Fibroblast of the aortic adventitia (primary cell): ENCODE measurements at regions not wholly inside any gene's neighbourhood (a gene's known extent, or its start where the extent isn't known, plus 50 kb on each side); places are given as distances from the start of the nearest gene placed in this dataset.

ENCODE experiments used
- DNase-seq: peaks from one replicate; pipeline ENCODE4 v3.0.0-alpha.2; 2010; ENCODE audit warnings: low read depth
- H3K4me3 ChIP-seq: 2 replicates; pipeline ENCODE4 v1.5.1; 2011; ENCODE audit warnings: low read depth, mild to moderate bottlenecking, control low read depth, low read length, moderate library complexity
- TF ChIP-seq, protein P1 (sequence below): IDR thresholded peaks from 2 replicates; pipeline ENCODE4 v1.5.1; 2011; ENCODE audit warnings: mild to moderate bottlenecking, low read length, control low read depth, inconsistent platforms; ENCODE audit not compliant: insufficient read depth

DNA sequence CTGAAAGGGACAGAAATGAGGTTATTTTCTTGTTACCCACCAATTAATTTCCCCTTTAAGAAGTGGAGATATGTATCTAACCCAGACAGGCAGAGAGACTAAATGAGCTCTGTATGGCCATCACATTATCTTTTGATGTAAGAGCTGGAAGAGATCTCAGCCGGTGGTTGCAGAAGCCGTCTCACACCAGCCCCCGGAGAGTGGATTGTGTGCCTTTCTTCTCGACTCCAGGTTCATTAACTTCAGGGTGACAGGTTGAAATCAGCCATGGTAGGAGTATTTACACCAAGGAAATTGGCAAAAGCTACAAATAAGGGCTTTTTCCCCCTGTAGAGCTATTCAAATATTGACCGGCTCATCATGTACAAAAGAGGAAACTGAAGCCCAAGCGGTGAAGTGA is 580.3 kb upstream of the CADM1 start:
- no peak overlapping the region for H3K4me3 ChIP-seq
- no peak for DNase-seq
- TF ChIP-seq, protein P1, sequence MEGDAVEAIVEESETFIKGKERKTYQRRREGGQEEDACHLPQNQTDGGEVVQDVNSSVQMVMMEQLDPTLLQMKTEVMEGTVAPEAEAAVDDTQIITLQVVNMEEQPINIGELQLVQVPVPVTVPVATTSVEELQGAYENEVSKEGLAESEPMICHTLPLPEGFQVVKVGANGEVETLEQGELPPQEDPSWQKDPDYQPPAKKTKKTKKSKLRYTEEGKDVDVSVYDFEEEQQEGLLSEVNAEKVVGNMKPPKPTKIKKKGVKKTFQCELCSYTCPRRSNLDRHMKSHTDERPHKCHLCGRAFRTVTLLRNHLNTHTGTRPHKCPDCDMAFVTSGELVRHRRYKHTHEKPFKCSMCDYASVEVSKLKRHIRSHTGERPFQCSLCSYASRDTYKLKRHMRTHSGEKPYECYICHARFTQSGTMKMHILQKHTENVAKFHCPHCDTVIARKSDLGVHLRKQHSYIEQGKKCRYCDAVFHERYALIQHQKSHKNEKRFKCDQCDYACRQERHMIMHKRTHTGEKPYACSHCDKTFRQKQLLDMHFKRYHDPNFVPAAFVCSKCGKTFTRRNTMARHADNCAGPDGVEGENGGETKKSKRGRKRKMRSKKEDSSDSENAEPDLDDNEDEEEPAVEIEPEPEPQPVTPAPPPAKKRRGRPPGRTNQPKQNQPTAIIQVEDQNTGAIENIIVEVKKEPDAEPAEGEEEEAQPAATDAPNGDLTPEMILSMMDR, result no peak

DNA sequence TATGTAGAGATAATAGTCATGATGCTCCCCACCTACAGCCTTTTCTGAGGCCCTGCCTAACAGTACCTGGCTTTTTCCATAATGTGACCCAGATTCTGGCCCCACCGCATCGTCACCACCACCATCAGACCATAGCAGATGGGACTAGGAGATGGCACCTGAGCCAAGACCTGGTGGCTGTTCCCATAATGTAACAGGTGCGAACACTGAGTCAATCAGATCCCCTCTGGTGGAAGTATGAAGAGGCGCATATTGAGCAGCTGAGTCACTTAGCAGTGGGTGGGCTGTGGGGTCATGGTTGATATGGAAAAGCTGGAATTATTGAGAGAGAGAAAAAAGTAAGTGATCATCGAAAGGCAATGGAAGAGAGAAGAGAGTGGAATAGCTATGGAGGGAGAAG is 578.0 kb upstream of the CADM1 start:
- no peak overlapping the region for H3K4me3 ChIP-seq
- TF ChIP-seq, protein P1, result no peak
- no peak for DNase-seq

DNA sequence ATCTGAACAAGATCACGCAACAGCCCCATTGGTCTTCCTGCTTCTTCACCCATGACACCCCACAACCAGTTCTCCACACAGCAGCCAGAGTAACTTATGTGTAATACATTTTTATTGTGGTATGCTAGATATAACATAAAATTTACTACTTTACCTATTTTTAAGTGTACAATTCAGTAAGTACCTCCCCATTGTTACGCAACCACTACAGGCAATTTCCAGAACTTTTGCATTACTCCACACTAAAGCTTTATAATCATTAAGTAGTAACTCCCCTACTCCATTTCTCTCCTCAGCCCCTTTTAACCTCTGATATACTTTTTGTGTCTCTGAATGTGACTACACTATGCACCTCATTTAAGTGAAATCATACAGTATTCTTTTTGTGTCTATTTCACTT is 575.4 kb upstream of the CADM1 start:
- H3K4me3 ChIP-seq, result no peak overlapping the region
- DNase-seq, result no peak
- TF ChIP-seq, protein P1, result no peak

DNA sequence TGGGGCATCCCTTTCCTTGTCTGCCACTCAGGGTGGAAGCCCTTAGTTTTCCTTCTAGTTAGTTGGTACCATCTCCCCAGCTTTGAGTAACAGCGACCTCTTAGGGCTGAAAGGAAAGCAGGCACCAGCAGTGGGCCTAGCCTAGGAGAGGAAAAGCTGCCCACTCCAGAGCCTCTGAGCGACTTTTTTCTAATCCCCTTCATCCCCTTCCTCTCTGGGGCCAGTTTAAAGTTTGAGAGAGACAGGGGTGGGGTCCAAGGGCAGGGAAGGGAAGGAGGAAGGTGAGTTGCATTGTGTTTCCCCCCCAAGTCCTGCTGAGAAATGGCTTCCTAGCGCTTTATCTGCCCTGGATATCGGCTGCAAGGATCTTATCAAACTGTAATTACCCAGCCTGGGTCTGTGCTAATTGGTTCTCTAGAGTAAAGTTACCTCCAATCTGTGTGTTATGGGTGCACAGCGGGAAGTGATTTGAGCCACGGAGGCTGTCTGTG is 573.9 kb upstream of the CADM1 start:
- no peak overlapping the region for H3K4me3 ChIP-seq
- DNase-seq, result no peak
- TF ChIP-seq, protein P1, result no peak

DNA sequence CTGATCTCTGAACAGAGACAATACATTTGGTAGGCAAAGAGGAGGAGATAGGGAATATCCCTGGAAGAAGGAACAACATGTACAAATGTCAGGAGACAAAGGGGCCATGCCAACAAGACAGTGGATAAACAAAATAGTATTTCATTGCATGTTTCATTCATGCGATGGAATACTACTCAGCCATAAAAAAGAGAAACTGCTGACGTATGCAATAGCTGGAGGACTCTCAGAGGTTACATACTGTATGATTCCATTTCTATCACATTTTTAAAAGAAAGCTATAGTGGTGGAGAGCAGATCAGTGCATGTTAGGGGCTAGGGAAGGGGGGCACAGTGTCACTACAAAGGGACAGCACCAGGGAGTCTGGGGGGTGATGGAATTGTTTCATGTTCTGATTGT is 572.9 kb upstream of the CADM1 start:
- DNase-seq, result no peak
- TF ChIP-seq, protein P1, result no peak
- H3K4me3 ChIP-seq, result no peak overlapping the region

DNA sequence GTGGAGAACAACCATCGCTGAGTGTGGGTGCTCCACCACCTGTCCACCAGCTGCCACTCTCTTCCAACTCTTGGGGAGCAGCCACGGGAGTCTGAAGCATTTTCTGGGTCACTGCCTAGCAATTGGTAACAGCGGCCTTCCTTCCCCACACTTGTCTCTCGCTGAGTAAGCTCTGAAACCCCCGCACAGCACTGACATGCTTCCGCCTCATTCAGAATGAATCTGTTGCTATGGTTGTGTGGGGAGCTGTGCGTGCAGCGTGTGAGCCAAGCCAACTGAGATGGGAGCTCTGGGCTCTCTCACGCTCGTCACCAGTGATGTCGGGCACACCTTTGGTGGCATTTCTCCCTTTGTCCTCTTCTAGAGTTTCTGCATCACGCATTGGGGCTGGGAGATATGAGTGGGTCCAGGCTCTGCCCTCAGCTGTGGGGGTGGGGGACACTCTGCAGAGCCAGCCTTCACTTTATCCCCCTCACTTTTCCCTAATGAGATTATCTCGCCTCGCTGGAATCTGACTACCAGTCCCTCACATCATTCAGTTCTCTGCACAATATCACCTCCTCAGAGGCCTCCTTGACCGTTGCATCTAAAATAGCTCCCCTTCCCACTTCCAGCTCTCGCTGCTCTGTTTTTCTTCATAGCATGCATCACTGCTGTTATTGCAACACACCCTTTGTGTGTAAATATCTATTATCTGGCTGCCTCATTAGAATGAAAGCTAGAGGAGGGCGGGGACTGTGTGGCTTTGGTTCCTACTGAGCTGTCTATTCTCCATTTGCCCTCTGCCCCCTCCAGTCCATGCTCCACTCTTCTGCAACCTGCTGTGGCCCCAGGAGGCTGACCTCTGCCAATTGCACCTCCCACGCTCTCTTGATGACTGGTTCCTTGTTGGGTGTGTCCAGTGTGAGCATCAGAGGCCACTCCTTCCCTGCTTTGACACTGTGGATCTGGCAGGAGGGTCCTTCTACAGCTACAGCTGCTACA is 569.9 kb upstream of the CADM1 start:
- TF ChIP-seq, protein P1, result no peak
- no peak for DNase-seq

More for the DNA sequence above, 569.9 kb upstream of the CADM1 start:
- H3K4me3 ChIP-seq, result no peak overlapping the region
